Endothelial cell of umbilical vein (primary cell): ENCODE measurements at regions not wholly inside any gene's neighbourhood (a gene's known extent, or its start where the extent isn't known, plus 50 kb on each side); places are given as distances from the start of the nearest gene placed in this dataset.

Experiments
- BruUV-seq: library from RNA; stranded (reverse); fragments of 400-500 nt; replicated peaks from 2 replicates; lab custom pipeline; 2021; lab: Mats Ljungman, UMichigan
- CTCF ChIA-PET: fragments of 300-600, 350-600 bp; sonication (Branson Sonifier 250); formaldehyde crosslinking; loops from one replicate; lab custom pipeline; 2021; ENCODE audit warnings: antibody characterized with exemption, inconsistent platforms; lab: Charles Lee
- POLR2A ChIA-PET: fragments of 300-600, 350-600 bp; sonication (Branson Sonifier 250); formaldehyde crosslinking; loops from one replicate; lab custom pipeline; 2021; ENCODE audit warnings: antibody characterized with exemption, inconsistent platforms; lab: Charles Lee
- DNase-seq: peaks from one replicate; pipeline ENCODE4 v3.0.0-alpha.2; 2011; ENCODE audit warnings: low read depth, low spot score
- FAIRE-seq: peaks from 2 replicates; lab custom pipeline; 2011; peaks lifted over from hg19 to GRCh38; lab: Jason Lieb, UNC
- H2AFZ ChIP-seq: 2 replicates; pipeline ENCODE4 v1.6.0; 2012; ENCODE audit warnings: low read depth, low read length, control low read depth, inconsistent platforms
- H3K27ac ChIP-seq: 2 replicates; pipeline ENCODE4 v1.5.1; 2011; ENCODE audit warnings: low read depth, mild to moderate bottlenecking, control low read depth, low read length, moderate library complexity; ENCODE audit not compliant: insufficient read depth
- H3K27me3 ChIP-seq, 2 experiments: 2 replicates each; pipeline versions ENCODE4 v1.6.0 to v1.6.1; 2011; ENCODE audit warnings: low read length in 2 of 2, mixed read lengths in 1 of 2; ENCODE audit not compliant: control insufficient read depth in 2 of 2, insufficient read depth in 2 of 2
- H3K36me3 ChIP-seq, 2 experiments: 2 replicates in 1 of 2; 3 replicates in 1 of 2; pipeline ENCODE4 v1.5.1; 2011; ENCODE audit warnings: low read length in 2 of 2, mild to moderate bottlenecking in 1 of 2, moderate library complexity in 1 of 2; ENCODE audit not compliant: control insufficient read depth in 2 of 2, insufficient read depth in 2 of 2; ENCODE audit errors: extremely low read depth in 1 of 2
- H3K4me1 ChIP-seq: 3 replicates; pipeline ENCODE4 v1.5.1; 2011; ENCODE audit warnings: mild to moderate bottlenecking, low read length; ENCODE audit not compliant: control insufficient read depth, insufficient read depth; ENCODE audit errors: extremely low read depth
- H3K4me2 ChIP-seq: 2 replicates; pipeline ENCODE4 v1.6.1; 2011; ENCODE audit warnings: low read length, control low read depth, mixed read lengths; ENCODE audit not compliant: insufficient read depth
- H3K4me3 ChIP-seq, 3 experiments: fragments of 200-600 bp in 1 of 3; sonication (generic), shearing (Covaris generic) in 1 of 3; replicated peaks in 1 of 3; 2 replicates each; pipeline ENCODE4 v1.5.1; 2011 to 2016; ENCODE audit warnings: control low read depth in 3 of 3, low read length in 3 of 3, mild to moderate bottlenecking in 2 of 3, inconsistent platforms in 1 of 3, low read depth in 1 of 3, moderate library complexity in 1 of 3; ENCODE audit not compliant: insufficient read depth in 1 of 3
- H3K79me2 ChIP-seq: 2 replicates; pipeline ENCODE4 v1.6.0; 2012; ENCODE audit warnings: low read length, inconsistent platforms; ENCODE audit not compliant: control insufficient read depth, insufficient read depth
- H3K9ac ChIP-seq: replicated peaks from 2 replicates; pipeline ENCODE3; 2011; ENCODE audit warnings: low read length, control low read depth; ENCODE audit not compliant: insufficient read depth; ENCODE audit errors: extremely low read depth
- H3K9me1 ChIP-seq: replicated peaks from 3 replicates; pipeline ENCODE4 v1.6.0; 2011; ENCODE audit warnings: mild to moderate bottlenecking, low read length; ENCODE audit not compliant: control insufficient read depth, insufficient read depth; ENCODE audit errors: extremely low read depth
- H3K9me3 ChIP-seq: replicated peaks from 2 replicates; pipeline ENCODE4 v1.5.1; 2012; ENCODE audit warnings: low read length, inconsistent platforms; ENCODE audit not compliant: control insufficient read depth, insufficient read depth
- H4K20me1 ChIP-seq: replicated peaks from 2 replicates; pipeline ENCODE3; 2011; ENCODE audit warnings: mild to moderate bottlenecking, low read length; ENCODE audit not compliant: control insufficient read depth, insufficient read depth; ENCODE audit errors: extremely low read depth
- EZH2 ChIP-seq: IDR thresholded peaks from 2 replicates; pipeline ENCODE4 v1.6.1; 2012; ENCODE audit warnings: borderline replicate concordance, low read depth, mild to moderate bottlenecking, moderate library complexity, low read length, inconsistent platforms; ENCODE audit not compliant: severe bottlenecking
- FOS ChIP-seq: IDR thresholded peaks from 2 replicates; pipeline ENCODE4 v1.6.1; 2011; ENCODE audit warnings: mild to moderate bottlenecking, low read length, moderate library complexity, borderline replicate concordance; ENCODE audit not compliant: insufficient read depth
- GATA2 ChIP-seq: IDR thresholded peaks from 2 replicates; pipeline ENCODE4 v1.7.0; 2011; ENCODE audit warnings: low read depth, mild to moderate bottlenecking, moderate library complexity, mixed read lengths, low read length; ENCODE audit not compliant: insufficient read length, insufficient read depth
- JUN ChIP-seq: IDR thresholded peaks from 2 replicates; pipeline ENCODE4 v1.6.1; 2011; ENCODE audit warnings: borderline replicate concordance, low read depth; ENCODE audit not compliant: insufficient read length, insufficient read depth
- MYC ChIP-seq: IDR thresholded peaks from one replicate; pipeline ENCODE4 v1.6.1; 2011; ENCODE audit warnings: mild to moderate bottlenecking, low read depth, low read length
- POLR2A ChIP-seq: IDR thresholded peaks from 2 replicates; pipeline ENCODE4 v1.6.1; 2012; ENCODE audit warnings: low read depth, mild to moderate bottlenecking, control low read depth, low read length
- POLR2AphosphoS5 ChIP-seq: IDR thresholded peaks from 2 replicates; pipeline ENCODE4 v1.6.1; 2012; ENCODE audit warnings: low read depth, mild to moderate bottlenecking, control low read depth, low read length, moderate library complexity; ENCODE audit not compliant: insufficient read depth
- dilution Hi-C: fragments of 300-500 bp; cut with MboI; formaldehyde crosslinking; loops from one replicate; pipeline ENCODE4 v1.15.0; 2019; ENCODE audit warnings: low sequenced_read_pairs; ENCODE audit not compliant: extremely low pct_ligation_motif_present
- intact Hi-C: fragments of 100-400 bp; cut with micrococcal nuclease; formaldehyde crosslinking; loops from one replicate; pipeline ENCODE4 v1.10.0; 2022
- TF ChIP-seq, protein P1 (sequence below), 2 donors: IDR thresholded peaks; 1 replicate in 1 of 2; 2 replicates in 1 of 2; pipeline ENCODE4 v1.5.1; 2011; ENCODE audit warnings: low read length in 2 of 2, mild to moderate bottlenecking in 2 of 2, moderate library complexity in 2 of 2, control low read depth in 1 of 2, inconsistent platforms in 1 of 2, low read depth in 1 of 2; ENCODE audit not compliant: insufficient read depth in 1 of 2; ENCODE audit errors: extremely low read depth in 1 of 2
- TF ChIP-seq, protein P2 (sequence below): IDR thresholded peaks from 2 replicates; pipeline ENCODE4 v1.6.1; 2011; ENCODE audit not compliant: insufficient read depth, insufficient read length

DNA sequence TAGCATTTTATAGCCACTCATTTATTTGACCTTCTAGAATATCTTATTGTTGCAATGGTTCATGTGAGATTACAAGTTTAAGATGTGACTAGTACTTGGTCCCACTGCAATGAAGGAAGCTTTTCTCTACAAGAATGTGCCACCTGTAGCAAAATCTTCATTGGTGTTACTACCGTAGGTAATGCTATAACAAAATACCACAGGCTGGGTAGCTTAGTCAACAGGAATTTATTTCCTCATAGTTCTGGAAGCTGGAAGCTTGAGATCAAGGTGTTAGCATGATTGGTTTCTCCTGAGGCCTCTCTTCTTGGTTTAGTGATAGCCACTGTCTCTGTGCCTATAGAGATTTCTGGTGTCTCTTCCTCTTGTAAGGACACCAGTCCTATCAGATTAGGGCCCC lies 441.0 kb downstream of the GPM6A start:
- dilution Hi-C loops, result no loop called here

More for the DNA sequence above, 441.0 kb downstream of the GPM6A start:
- H3K4me3 ChIP-seq, result no peak overlapping the region
- H3K9ac ChIP-seq, result no peak overlapping the region
- H3K9me3 ChIP-seq, result peaks cover 4% of the 10 kb centered on the region
- H3K4me2 ChIP-seq, result no peak overlapping the region
- no peak for FAIRE-seq
- ChIA-PET POLR2A (no interaction called here), CTCF (no interaction called here)
- no peaks in the 10 kb centered on the region for H3K79me2 ChIP-seq
- no peaks in the 10 kb centered on the region for H3K36me3 ChIP-seq
- intact Hi-C loops, result no loop called here
- H2AFZ ChIP-seq, result no peak overlapping the region
- no peaks in the 10 kb centered on the region for H4K20me1 ChIP-seq
- TF ChIP-seq GATA2 (no peak), MYC (no peak), FOS (no peak), POLR2AphosphoS5 (no peak), POLR2A (no peak), EZH2 (no peak), JUN (no peak)
- TF ChIP-seq, protein P1, sequence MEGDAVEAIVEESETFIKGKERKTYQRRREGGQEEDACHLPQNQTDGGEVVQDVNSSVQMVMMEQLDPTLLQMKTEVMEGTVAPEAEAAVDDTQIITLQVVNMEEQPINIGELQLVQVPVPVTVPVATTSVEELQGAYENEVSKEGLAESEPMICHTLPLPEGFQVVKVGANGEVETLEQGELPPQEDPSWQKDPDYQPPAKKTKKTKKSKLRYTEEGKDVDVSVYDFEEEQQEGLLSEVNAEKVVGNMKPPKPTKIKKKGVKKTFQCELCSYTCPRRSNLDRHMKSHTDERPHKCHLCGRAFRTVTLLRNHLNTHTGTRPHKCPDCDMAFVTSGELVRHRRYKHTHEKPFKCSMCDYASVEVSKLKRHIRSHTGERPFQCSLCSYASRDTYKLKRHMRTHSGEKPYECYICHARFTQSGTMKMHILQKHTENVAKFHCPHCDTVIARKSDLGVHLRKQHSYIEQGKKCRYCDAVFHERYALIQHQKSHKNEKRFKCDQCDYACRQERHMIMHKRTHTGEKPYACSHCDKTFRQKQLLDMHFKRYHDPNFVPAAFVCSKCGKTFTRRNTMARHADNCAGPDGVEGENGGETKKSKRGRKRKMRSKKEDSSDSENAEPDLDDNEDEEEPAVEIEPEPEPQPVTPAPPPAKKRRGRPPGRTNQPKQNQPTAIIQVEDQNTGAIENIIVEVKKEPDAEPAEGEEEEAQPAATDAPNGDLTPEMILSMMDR (IDR thresholded peaks at IDR 0.05; ENCODE audit: extremely low read depth in 1 of 2, insufficient read depth in 1 of 2, low read depth in 1 of 2, low read length in 2 of 2), result no peak
- TF ChIP-seq, protein P2, sequence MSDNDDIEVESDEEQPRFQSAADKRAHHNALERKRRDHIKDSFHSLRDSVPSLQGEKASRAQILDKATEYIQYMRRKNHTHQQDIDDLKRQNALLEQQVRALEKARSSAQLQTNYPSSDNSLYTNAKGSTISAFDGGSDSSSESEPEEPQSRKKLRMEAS, result no peak
- BruUV-seq, result no TSS peak
- DNase-seq, result no peak
- H3K27ac ChIP-seq, result no peak overlapping the region
- no peaks in the 10 kb centered on the region for H3K27me3 ChIP-seq
- no peaks in the 10 kb centered on the region for H3K9me1 ChIP-seq
- no peaks in the 10 kb centered on the region for H3K4me1 ChIP-seq
